Body of pancreas (tissue), 4 donors: ENCODE measurements at regions not wholly inside any gene's neighbourhood (a gene's known extent, or its start where the extent isn't known, plus 50 kb on each side); places are given as distances from the start of the nearest gene placed in this dataset.

Source experiments
- ATAC-seq: fragments of 150-250 bp; one replicate; pipeline ENCODE4 v1.9.1; 2016
- DNase-seq, 4 donors: peaks; one replicate each; pipeline ENCODE4 v3.0.0-alpha.2; 2019
- H3K27ac ChIP-seq, 4 donors: fragments of 200-600 bp; sonication (generic); 1 replicate in 3 of 4; 2 replicates in 1 of 4; pipeline versions ENCODE4 v1.5.1 to v1.6.1; 2016 to 2019; ENCODE audit warnings: mild to moderate bottlenecking in 1 of 4, mixed read lengths in 1 of 4, moderate library complexity in 1 of 4
- H3K27me3 ChIP-seq, 2 donors: fragments of 200-600 bp; sonication (generic); one replicate each; pipeline ENCODE4 v1.6.0; 2016; ENCODE audit warnings: mild to moderate bottlenecking in 1 of 2
- H3K36me3 ChIP-seq, 2 donors: fragments of 200-600 bp; sonication (generic); replicated peaks in 1 of 2; 2 replicates each; pipeline ENCODE4 v1.5.1; 2016; ENCODE audit warnings: low read depth in 2 of 2; ENCODE audit not compliant: insufficient read depth in 1 of 2
- H3K4me1 ChIP-seq: fragments of 200-600 bp; sonication (generic); one replicate; pipeline ENCODE4 v1.6.0; 2016
- H3K4me3 ChIP-seq, 2 donors: fragments of 200-600 bp; sonication (generic); 1 replicate in 1 of 2; 2 replicates in 1 of 2; pipeline ENCODE4 v1.5.1; 2016 to 2019
- H3K9me3 ChIP-seq, 3 donors: fragments of 200-600 bp; sonication (generic); 1 replicate in 2 of 3; 2 replicates in 1 of 3; pipeline ENCODE4 v1.5.1; 2016
- POLR2A ChIP-seq, 3 donors: fragments of 450-650 bp; IDR thresholded peaks; one replicate each; pipeline ENCODE4 v1.6.1; 2016; ENCODE audit warnings: antibody characterized with exemption in 3 of 3, mild to moderate bottlenecking in 2 of 3
- WGBS, 2 donors: methylation state at CpG; one replicate each; pipeline ENCODE4 v1.1.5; 2017; 5-methylcytosine and 5-hydroxymethylcytosine counted together
- intact Hi-C: fragments of 100-400 bp; cut with DNase I; formaldehyde crosslinking; loops from one replicate; pipeline ENCODE4 v1.15.1; 2023
- TF ChIP-seq, protein P1 (sequence below), 7 experiments: fragments of 450-650 bp in 4 of 7; fragments of 200-600 bp in 3 of 7; sonication (generic) in 3 of 7; IDR thresholded peaks; one replicate each; pipeline ENCODE4 v1.5.1; 2016 to 2019; ENCODE audit warnings: antibody characterized with exemption in 7 of 7

DNA sequence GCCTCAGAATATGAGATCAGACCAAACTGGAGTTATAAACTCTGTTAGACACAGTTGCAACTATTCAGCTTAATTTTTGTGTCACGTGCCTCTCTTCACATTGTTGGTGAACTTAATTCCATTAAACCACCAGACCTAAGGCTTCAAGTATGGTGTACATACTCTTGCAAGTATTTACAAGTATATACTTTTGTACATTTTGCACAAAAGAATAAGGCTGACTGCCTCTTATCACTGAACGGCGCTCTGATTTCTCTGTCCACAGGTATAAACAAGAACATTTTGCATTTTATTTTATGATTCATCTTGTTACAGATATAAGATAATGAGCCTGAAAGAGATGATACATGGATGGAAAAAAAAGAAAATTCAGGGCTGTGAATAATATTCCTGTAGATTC lies 269.7 kb upstream of the ACVR2A start:
- no peaks in the 10 kb centered on the region for H3K27me3 ChIP-seq
- DNase-seq (no peak), ATAC-seq (no peak)
- no peaks in the 10 kb centered on the region for H3K36me3 ChIP-seq
- H3K4me3 ChIP-seq, result no peak overlapping the region
- no peaks in the 10 kb centered on the region for H3K4me1 ChIP-seq
- H3K9me3 ChIP-seq, result peaks cover 0 to 10% (median 0%) of the 10 kb centered on the region in 3 donors
- 88 to 95% methylated on average over 3 of the region's 3 CpGs for WGBS, 2 donors
- intact Hi-C loops, result no loop called here
- no peak overlapping the region for H3K27ac ChIP-seq
- TF ChIP-seq POLR2A (IDR thresholded peaks at IDR 0.05), result no peak
- TF ChIP-seq, protein P1, sequence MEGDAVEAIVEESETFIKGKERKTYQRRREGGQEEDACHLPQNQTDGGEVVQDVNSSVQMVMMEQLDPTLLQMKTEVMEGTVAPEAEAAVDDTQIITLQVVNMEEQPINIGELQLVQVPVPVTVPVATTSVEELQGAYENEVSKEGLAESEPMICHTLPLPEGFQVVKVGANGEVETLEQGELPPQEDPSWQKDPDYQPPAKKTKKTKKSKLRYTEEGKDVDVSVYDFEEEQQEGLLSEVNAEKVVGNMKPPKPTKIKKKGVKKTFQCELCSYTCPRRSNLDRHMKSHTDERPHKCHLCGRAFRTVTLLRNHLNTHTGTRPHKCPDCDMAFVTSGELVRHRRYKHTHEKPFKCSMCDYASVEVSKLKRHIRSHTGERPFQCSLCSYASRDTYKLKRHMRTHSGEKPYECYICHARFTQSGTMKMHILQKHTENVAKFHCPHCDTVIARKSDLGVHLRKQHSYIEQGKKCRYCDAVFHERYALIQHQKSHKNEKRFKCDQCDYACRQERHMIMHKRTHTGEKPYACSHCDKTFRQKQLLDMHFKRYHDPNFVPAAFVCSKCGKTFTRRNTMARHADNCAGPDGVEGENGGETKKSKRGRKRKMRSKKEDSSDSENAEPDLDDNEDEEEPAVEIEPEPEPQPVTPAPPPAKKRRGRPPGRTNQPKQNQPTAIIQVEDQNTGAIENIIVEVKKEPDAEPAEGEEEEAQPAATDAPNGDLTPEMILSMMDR (IDR thresholded peaks at IDR 0.05), result no peak

DNA sequence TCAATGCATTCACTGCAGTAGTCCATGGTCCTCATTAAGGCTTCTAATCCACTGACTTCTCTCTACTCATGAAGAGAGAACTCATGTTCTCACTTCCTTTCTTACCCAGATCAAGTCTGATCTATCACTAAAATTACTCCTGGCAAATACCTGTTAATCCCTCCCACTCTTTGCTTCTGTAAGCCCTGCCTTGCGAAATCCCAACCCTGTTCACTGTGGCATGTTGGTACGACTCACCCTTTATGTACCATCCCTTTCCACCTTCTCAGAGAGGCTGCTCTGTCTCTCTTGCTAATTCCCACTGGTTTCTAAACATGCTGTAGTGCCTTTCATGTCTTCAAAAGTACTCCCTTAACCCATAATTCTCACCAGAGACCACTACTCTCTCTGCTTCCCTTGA lies 272.2 kb upstream of the ACVR2A start:
- ATAC-seq (no peak), DNase-seq (no peak)
- no peak overlapping the region for H3K27ac ChIP-seq
- TF ChIP-seq, protein P1 (IDR thresholded peaks at IDR 0.05), result no peak
- TF ChIP-seq POLR2A (IDR thresholded peaks at IDR 0.05), result no peak
- peaks cover 0 to 10% (median 0%) of the 10 kb centered on the region in 3 donors for H3K9me3 ChIP-seq
- no peaks in the 10 kb centered on the region for H3K4me1 ChIP-seq
- H3K36me3 ChIP-seq, result no peaks in the 10 kb centered on the region
- 69 to 83% methylated on average over 2 of the region's 2 CpGs for WGBS, 2 donors
- intact Hi-C loops, result no loop called here
- H3K27me3 ChIP-seq, result no peaks in the 10 kb centered on the region
- H3K4me3 ChIP-seq, result no peak overlapping the region

DNA sequence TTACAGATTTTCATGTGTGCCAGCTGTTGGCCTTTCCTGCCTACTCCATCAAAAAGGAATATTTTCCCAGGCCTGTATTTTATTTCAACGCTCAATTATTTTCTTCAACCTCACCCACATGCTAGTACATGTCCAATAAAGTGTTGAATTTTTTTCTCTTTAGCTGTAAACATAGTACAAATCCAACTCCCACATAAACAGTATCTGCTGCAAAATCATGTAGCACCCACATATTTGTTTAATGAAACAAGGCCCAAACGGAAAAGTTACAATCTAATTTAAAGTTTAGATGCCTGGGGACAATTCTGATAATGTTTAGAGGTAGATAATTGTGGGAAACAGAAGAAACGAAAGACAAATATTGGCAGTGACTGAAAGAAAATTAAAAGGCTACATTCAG lies 275.4 kb upstream of the ACVR2A start:
- intact Hi-C loops, result no loop called here
- TF ChIP-seq, protein P1 (IDR thresholded peaks at IDR 0.05), result no peak
- TF ChIP-seq POLR2A (IDR thresholded peaks at IDR 0.05), result no peak
- WGBS, 2 donors, result 49 to 57% methylated on average over 3 of the region's 3 CpGs
- Histone ChIP-seq H3K9me3 (peaks cover 0 to 10% (median 0%) of the 10 kb centered on the region in 3 donors), H3K27ac (no peak overlapping the region), H3K4me1 (no peaks in the 10 kb centered on the region), H3K27me3 (no peaks in the 10 kb centered on the region), H3K4me3 (no peak overlapping the region), H3K36me3 (no peaks in the 10 kb centered on the region)
- DNase-seq (no peak), ATAC-seq (no peak)

DNA sequence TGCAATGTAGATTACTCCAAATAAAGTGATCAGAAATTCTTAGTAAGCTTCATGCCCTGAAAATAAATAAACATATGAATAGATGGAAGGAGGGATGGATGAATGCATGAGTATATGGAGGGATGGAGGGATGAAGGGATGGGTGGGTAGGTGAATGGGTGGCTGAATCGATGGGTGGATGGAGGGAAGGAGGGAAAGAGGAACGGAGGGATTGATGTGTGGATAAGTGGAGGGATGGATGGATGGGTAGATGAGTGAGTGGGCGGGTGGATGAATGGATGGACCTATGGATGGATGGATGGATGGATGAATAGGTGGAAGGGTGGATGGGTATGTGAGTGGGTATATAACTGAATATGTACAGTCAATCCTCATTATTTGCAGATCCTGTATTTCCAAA lies 276.7 kb upstream of the ACVR2A start:
- Histone ChIP-seq H3K4me1 (no peaks in the 10 kb centered on the region), H3K36me3 (no peaks in the 10 kb centered on the region), H3K9me3 (peaks cover 0 to 10% (median 0%) of the 10 kb centered on the region in 3 donors), H3K27ac (no peak overlapping the region), H3K27me3 (no peaks in the 10 kb centered on the region), H3K4me3 (no peak overlapping the region)
- DNase-seq (no peak), ATAC-seq (no peak)
- no peak for TF ChIP-seq POLR2A (IDR thresholded peaks at IDR 0.05)
- TF ChIP-seq, protein P1 (IDR thresholded peaks at IDR 0.05), result no peak
- intact Hi-C loops, result no loop called here
- WGBS, 2 donors, result 77 to 87% methylated on average over 3 of the region's 3 CpGs

DNA sequence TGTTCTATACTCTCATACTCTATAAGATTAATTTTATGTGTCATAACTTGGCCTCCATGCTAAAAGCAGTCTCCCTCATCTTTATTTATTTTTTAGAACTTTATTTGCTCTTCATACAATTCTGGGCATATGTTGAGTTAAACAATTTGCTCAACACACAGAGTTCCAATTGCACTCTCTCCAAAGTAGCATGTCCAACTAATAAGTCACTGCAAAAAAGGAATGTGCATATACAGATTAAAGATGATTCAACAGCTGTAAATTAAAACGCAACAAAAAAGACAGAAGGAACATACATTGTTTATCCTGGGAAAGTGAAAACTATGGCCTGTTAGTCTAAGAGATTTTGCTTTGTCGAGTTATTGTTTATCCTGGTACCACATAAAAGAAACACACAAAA lies 277.7 kb upstream of the ACVR2A start:
- DNase-seq, result no peak
- Histone ChIP-seq H3K4me1 (no peaks in the 10 kb centered on the region), H3K27ac (no peak overlapping the region), H3K36me3 (no peaks in the 10 kb centered on the region), H3K27me3 (no peaks in the 10 kb centered on the region), H3K9me3 (peaks cover 0 to 10% (median 0%) of the 10 kb centered on the region in 3 donors), H3K4me3 (no peak overlapping the region)
- no peak for TF ChIP-seq POLR2A (IDR thresholded peaks at IDR 0.05)
- TF ChIP-seq, protein P1 (IDR thresholded peaks at IDR 0.05), result no peak
- WGBS, 2 donors, result 72 to 78% methylated on average over 2 of the region's 2 CpGs
- intact Hi-C loops, result no loop called here
- no peak for ATAC-seq
